HG02852 (cell line): ENCODE measurements at regions not wholly inside any gene's neighbourhood (a gene's known extent, or its start where the extent isn't known, plus 50 kb on each side); places are given as distances from the start of the nearest gene placed in this dataset.
A peak's percentile ranks its signal among the peaks of the same experiment; 100 is the strongest.

Experiments used
- ATAC-seq: cut with Tn5 transposase; IDR thresholded peaks from one replicate; pipeline ENCODE4 v1.9.1; 2021; ENCODE audit warnings: mild to moderate bottlenecking, moderate library complexity; ENCODE audit not compliant: unreplicated experiment

DNA sequence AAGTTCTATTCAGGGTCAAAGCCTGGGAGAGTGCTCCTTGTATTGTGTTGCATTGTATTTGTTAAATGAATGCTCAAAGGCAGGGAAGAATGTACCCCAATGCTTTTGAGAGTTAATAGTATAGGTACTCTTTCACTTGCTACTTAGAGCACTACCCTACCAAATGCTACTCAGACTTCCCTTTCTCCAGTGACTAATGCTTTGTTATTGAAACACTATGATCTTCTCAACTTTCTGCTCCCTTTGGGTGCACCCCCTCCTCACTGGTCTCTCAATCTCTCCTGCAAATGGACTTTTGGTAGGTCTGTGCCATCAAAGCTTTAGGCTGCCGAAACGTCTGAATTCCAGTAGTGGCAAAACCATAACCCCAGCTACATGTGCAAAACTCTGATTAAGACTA lies 177.7 kb upstream of the AHR start:
- ATAC-seq = no peak

DNA sequence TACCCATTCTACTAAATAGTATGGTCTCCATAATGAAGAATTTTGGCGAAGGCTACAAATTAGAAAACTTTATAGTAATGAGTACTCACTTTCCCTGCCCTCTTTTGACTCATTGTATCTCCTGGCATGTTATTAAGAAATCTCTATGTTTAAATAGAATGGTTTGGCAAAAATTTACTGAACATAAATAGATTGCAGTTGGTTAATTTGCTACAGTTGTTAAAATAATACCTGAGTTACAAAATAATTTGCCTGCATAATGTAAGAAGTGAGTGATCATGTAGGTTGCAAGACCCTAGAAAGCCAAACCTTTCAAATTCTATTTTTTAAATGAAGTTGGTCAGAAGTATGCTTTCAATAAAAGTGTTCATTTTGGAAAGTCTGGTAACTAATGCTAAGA lies 176.8 kb upstream of the AHR start:
- ATAC-seq = no peak

DNA sequence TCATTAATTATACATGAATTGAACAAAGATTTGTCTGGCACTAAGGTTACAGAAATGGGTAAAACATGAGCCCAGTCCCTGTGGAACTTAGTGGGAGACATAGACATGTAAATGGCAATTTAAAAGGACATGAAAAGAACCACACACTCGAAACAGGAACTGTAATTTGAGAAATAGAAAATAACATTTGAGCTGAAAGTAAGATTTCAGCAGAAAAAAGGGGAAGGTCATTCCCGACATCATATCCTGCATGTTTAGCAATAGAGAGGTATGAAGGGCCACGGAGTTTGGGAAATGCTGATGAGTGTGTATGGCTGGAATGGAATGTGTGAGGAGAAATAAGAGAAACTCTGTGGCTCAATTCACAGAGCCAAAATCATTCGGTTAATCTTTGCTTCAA lies 175.4 kb upstream of the AHR start:
- no peak for ATAC-seq

- peak; percentile 90 for ATAC-seq
These were observed 171.8 kb upstream of the AHR start for GRCh38 chr7:17126413-17127268.

- no peak for ATAC-seq
These were observed 169.2 kb upstream of the AHR start for GRCh38 chr7:17129218-17129617.

GRCh38 chr7:17130281-17131059 lies 168.0 kb upstream of the AHR start:
- no peak for ATAC-seq

DNA sequence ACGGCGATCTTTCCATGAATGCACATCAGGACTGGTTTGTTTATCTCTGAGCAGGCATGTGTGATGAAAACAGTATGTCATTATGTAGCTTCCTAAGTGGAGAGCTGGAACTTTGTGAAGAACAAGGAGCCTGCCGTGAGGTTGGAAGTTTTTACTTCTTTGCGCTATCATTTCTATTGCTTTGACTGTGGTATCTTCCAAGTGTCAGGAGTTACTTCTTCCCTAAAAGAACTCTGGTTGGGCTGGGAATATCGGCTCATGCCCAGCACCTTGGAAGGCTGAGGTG lies 167.4 kb upstream of the AHR start:
- ATAC-seq = no peak

GRCh38 chr7:17131983-17132655 lies 166.3 kb upstream of the AHR start:
- ATAC-seq = no peak

DNA sequence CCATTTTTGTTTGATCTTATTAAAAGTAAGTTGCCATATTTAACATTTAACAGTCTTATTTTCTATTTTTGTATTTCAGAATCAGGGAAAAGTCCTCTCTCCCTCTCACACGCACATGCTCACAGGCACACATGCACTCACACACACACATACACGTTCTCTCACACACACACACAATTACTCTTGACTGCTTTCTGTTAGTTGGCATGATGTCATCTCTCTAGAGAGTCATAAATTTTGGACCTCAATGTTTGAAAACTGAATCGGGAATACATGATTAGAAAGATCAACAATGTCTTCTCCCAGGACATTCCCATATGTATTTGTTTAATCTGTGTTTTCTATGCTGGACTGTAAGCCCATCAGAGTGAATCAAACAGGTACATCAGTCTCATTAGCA lies 165.7 kb upstream of the AHR start:
- ATAC-seq = no peak

- ATAC-seq = no peak
These were observed 164.5 kb upstream of the AHR start for GRCh38 chr7:17133977-17134376.

DNA sequence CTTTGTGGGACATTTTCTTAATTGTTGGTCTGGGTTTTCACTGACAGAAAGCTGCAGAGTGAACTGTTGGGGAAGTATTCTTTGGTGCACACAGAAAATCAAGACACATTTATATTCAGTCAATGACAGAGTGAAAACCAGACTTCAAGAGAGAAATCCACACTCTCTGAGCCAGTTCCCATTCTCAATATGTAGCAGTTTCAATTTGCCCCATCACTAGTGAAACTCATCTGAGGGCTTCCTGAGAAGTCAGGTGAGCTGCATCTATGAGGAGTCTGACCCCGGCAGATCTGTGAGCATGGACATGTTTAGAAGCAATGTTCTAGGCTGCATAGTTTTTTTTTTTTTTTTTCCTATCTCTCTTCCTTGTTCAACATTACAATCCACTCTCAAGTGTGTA lies 163.7 kb upstream of the AHR start:
- ATAC-seq = peak; percentile 93

DNA sequence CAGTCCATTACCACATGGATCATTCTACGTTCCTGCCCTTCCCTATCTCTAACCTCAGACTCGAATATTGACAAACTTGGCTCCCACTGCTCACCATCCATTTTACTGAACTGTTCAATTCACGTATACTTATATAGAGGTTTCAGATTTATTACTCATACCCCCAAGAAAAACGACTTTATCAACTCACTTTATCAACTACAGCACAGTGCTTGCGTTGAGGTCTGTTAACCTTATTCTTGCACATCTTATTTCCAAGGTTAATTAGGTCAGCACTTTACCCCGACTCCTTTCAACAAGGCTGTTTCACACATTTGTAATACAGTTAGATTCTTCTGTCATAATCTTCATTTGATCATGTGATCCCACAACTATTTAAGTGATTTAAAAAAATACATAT lies 162.3 kb upstream of the AHR start:
- ATAC-seq = no peak

GRCh38 chr7:17139081-17139480 lies 159.4 kb upstream of the AHR start:
- ATAC-seq = no peak

GRCh38 chr7:17140406-17140805 lies 158.0 kb upstream of the AHR start:
- no peak for ATAC-seq

DNA sequence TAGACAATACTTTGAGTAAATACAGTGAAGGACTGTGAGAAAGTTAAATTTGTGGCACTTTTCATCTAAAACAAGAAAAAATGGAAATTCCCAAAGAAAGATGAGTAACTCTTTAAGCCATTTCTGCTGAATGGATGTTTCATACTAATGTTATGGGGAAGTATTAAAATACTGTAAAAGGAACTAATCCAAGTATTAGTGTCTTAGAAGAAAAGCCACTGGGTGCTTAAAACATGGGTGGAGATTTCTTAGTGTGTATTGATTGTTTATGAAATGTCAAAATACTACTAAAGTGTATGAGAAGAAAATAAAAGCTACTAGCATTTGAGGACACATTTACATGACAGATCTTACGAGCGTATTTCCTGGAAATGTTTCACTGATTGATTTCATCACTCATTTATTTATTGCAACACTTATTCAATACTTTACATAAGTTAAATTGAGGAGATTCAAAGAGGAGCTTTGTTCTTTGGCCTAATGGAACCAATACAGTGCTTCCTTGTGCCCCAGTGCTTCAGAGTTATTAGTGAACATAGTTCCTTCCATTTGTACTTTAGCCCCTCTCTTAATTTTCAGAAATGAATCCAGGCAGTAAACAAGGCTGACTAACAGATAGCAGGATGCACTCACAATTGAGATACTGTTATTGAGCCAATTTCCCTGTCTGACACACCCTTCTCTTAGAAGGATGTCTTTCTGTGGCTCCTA lies 155.5 kb upstream of the AHR start:
- no peak for ATAC-seq

GRCh38 chr7:17144322-17144721 lies 154.1 kb upstream of the AHR start:
- ATAC-seq = no peak

GRCh38 chr7:17146621-17147020 lies 151.8 kb upstream of the AHR start:
- ATAC-seq = no peak

GRCh38 chr7:17147409-17147808 lies 151.0 kb upstream of the AHR start:
- ATAC-seq = no peak

DNA sequence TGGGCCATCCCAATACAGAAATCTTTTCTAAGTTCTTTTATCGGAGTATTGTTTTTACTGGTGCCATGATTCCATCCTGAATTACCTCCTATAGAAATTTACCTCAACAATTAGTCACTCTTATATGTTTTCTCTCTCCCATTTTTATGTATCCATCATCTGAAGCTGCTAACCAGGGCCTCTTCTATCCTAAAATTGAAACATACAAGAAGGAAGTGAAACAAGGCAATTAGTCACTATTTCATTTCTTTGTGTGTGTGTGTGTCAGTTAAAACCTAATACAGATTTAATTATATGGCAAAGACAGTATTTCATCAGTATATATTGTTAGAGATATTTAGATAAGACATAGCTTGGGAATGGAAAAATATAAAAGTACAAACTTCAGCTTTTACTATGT lies 148.4 kb upstream of the AHR start:
- ATAC-seq = peak; percentile 64

DNA sequence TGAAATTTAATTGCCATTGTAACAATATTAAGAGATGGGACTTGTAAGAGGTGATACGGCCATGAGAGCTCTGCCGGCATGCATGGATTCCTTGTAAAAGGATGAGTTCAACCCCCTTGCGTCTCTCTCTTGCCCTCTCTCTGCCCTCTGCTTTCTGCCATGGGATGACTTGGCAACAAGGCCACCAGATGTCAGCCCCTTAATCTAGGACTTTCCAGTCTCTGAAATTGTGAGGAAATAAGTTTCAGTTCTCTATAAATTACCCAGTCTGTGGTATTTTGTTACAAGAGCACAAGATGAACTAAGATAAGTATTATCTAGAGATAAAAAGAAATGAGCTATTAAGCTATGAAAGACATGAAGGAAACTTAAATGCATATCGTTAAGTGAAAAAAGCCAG lies 145.7 kb upstream of the AHR start:
- peak; percentile 61 for ATAC-seq

GRCh38 chr7:17153536-17153935 lies 144.9 kb upstream of the AHR start:
- no peak for ATAC-seq
